K562 (cell line): ENCODE measurements at regions not wholly inside any gene's neighbourhood (a gene's known extent, or its start where the extent isn't known, plus 50 kb on each side); places are given as distances from the start of the nearest gene placed in this dataset.

Experiments
- CREB1 ChIP-seq, 2 experiments: sonication (generic) in 1 of 2; formaldehyde crosslinking in 1 of 2; IDR thresholded peaks; 2 replicates each; pipeline versions ENCODE4 v1.6.1 to v1.8.0; 2012 to 2022; ENCODE audit warnings: inconsistent platforms in 1 of 2, mild to moderate bottlenecking in 1 of 2, missing genetic modification reagents in 1 of 2, moderate library complexity in 1 of 2
- FOXA3 ChIP-seq, 2 experiments: fragments of 450-650 bp in 1 of 2; sonication (generic) in 1 of 2; formaldehyde crosslinking; IDR thresholded peaks in 1 of 2; conservative IDR thresholded peaks in 1 of 2; 2 replicates each; pipeline versions ENCODE4 v1.4.0 to v1.8.0; 2020 to 2022; ENCODE audit warnings: mild to moderate bottlenecking in 2 of 2, missing genetic modification reagents in 1 of 2
- MAFF ChIP-seq: IDR thresholded peaks from 2 replicates; pipeline ENCODE4 v1.6.1; 2012; ENCODE audit warnings: low read length, improper control_type of control experiment
- NEUROD1 ChIP-seq: fragments of 150-350 bp; IDR thresholded peaks from 2 replicates; pipeline ENCODE4 v1.6.1; 2014; ENCODE audit warnings: borderline replicate concordance, low read length, low read depth; ENCODE audit not compliant: partially characterized antibody
- NR3C1 ChIP-seq: sonication (generic); formaldehyde crosslinking; IDR thresholded peaks from 2 replicates; pipeline ENCODE4 v1.8.1; 2022; ENCODE audit warnings: missing genetic modification reagents
- RFX5 ChIP-seq: IDR thresholded peaks from 2 replicates; pipeline ENCODE4 v1.6.1; 2011; ENCODE audit warnings: low read depth, mild to moderate bottlenecking, improper control_type of control experiment, low read length
- TCF7 ChIP-seq: sonication (generic); IDR thresholded peaks from 2 replicates; pipeline ENCODE4 v1.6.1; 2016; ENCODE audit warnings: antibody characterized with exemption, borderline replicate concordance
- TF ChIP-seq, protein P1 (sequence below): fragments of 450-650 bp; formaldehyde crosslinking; IDR thresholded peaks from 2 replicates; pipeline ENCODE4 v1.4.0; 2020; ENCODE audit warnings: mild to moderate bottlenecking, mixed read lengths
- TF ChIP-seq, protein P2 (sequence below), 2 experiments: fragments of 450-650 bp in 1 of 2; sonication (generic) in 1 of 2; formaldehyde crosslinking; conservative IDR thresholded peaks; 2 replicates each; pipeline versions ENCODE4 v1.4.0 to v1.8.1; 2020 to 2022; ENCODE audit warnings: mild to moderate bottlenecking in 1 of 2, missing genetic modification reagents in 1 of 2
- TF ChIP-seq, protein P3 (sequence below): fragments of 450-650 bp; IDR thresholded peaks from 2 replicates; pipeline ENCODE4 v1.6.1; 2014; ENCODE audit warnings: low read depth, mild to moderate bottlenecking, moderate library complexity, borderline replicate concordance

DNA sequence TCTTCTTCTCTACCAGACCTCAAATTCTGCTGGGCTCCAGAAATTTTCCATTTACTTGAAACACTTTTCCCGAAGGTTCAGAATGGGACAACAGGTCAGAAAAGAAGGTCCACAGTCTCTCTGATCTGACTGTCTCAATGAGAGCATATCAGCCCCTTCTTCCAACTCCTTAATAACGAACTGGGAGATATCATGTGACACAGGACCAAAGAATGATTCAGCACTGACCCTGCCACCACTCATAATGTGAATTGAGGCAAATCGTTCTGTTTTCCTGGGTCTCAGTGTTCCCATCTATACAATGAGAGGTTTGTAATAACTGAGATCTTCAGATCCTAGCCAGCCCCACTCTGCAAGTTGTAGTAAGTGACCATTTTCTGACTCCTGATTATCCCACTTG lies 500.5 kb downstream of the NTRK3 start (continued):
- TF ChIP-seq, protein P1, sequence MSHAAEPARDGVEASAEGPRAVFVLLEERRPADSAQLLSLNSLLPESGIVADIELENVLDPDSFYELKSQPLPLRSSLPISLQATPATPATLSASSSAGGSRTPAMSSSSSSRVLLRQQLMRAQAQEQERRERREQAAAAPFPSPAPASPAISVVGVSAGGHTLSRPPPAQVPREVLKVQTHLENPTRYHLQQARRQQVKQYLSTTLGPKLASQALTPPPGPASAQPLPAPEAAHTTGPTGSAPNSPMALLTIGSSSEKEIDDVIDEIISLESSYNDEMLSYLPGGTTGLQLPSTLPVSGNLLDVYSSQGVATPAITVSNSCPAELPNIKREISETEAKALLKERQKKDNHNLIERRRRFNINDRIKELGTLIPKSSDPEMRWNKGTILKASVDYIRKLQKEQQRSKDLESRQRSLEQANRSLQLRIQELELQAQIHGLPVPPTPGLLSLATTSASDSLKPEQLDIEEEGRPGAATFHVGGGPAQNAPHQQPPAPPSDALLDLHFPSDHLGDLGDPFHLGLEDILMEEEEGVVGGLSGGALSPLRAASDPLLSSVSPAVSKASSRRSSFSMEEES (CRISPR knock-in tag) = peak; percentile 78
- TF ChIP-seq, protein P2, sequence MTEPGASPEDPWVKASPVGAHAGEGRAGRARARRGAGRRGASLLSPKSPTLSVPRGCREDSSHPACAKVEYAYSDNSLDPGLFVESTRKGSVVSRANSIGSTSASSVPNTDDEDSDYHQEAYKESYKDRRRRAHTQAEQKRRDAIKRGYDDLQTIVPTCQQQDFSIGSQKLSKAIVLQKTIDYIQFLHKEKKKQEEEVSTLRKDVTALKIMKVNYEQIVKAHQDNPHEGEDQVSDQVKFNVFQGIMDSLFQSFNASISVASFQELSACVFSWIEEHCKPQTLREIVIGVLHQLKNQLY (CRISPR knock-in tag; conservative IDR thresholded peaks at IDR 0.05) = no peak
- TF ChIP-seq NEUROD1 (no peak), RFX5 (no peak), MAFF (0 out of 2 replicates have a peak, but pooled peaks have one; percentile 7), NR3C1 (CRISPR knock-in tag) (no peak), CREB1 (IDR thresholded peaks at IDR 0.05) (no peak), CREB1 (CRISPR knock-in tag; IDR thresholded peaks at IDR 0.05) (no peak), TCF7 (no peak), FOXA3 (CRISPR knock-in tag; conservative IDR thresholded peaks at IDR 0.05 in 1 of 2, IDR thresholded peaks at IDR 0.05 in 1 of 2) (no peak)
- TF ChIP-seq, protein P3, sequence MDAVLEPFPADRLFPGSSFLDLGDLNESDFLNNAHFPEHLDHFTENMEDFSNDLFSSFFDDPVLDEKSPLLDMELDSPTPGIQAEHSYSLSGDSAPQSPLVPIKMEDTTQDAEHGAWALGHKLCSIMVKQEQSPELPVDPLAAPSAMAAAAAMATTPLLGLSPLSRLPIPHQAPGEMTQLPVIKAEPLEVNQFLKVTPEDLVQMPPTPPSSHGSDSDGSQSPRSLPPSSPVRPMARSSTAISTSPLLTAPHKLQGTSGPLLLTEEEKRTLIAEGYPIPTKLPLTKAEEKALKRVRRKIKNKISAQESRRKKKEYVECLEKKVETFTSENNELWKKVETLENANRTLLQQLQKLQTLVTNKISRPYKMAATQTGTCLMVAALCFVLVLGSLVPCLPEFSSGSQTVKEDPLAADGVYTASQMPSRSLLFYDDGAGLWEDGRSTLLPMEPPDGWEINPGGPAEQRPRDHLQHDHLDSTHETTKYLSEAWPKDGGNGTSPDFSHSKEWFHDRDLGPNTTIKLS = no peak
